ENCODE measurements at regions not wholly inside any gene's neighbourhood (a gene's known extent, or its start where the extent isn't known, plus 50 kb on each side); places are given as distances from the start of the nearest gene placed in this dataset.
"Not testable (repeated sequence)": the region's sequence is repeated elsewhere in the genome, so short reads cannot be mapped to it uniquely, and the experiment has no call there.

- peak; percentile 10 for FAIRE-seq
These were observed 970.2 kb downstream of the SORCS3 start for GRCh38 chr10:105611244-105611798.

- FAIRE-seq = no peak
These were observed 968.4 kb downstream of the SORCS3 start for GRCh38 chr10:105609451-105609850.

GRCh38 chr10:105605918-105606317, 964.8 kb downstream of the SORCS3 start:
- FAIRE-seq = no peak

- no peak for FAIRE-seq
These were observed 964.0 kb downstream of the SORCS3 start for GRCh38 chr10:105605104-105605503.

GRCh38 chr10:105598207-105598606, 957.1 kb downstream of the SORCS3 start:
- FAIRE-seq = no peak

GRCh38 chr10:105597312-105597711, 956.2 kb downstream of the SORCS3 start:
- FAIRE-seq = no peak

- FAIRE-seq = no peak
These were observed 955.7 kb downstream of the SORCS3 start for GRCh38 chr10:105596749-105597148.

- FAIRE-seq = no peak
These were observed 953.2 kb downstream of the SORCS3 start for GRCh38 chr10:105594296-105594695.

- no peak for FAIRE-seq
These were observed 951.4 kb downstream of the SORCS3 start for GRCh38 chr10:105592468-105592867.

GRCh38 chr10:105586451-105587098, 945.5 kb downstream of the SORCS3 start:
- no peak for FAIRE-seq

- no peak for FAIRE-seq
These were observed 944.7 kb downstream of the SORCS3 start for GRCh38 chr10:105585753-105586152.

GRCh38 chr10:105585171-105585570, 944.1 kb downstream of the SORCS3 start:
- FAIRE-seq = no peak

GRCh38 chr10:105579112-105579511, 938.0 kb downstream of the SORCS3 start:
- no peak for FAIRE-seq

- FAIRE-seq = no peak
These were observed 936.9 kb downstream of the SORCS3 start for GRCh38 chr10:105577865-105578607.

GRCh38 chr10:105559333-105560097, 918.4 kb downstream of the SORCS3 start:
- no peak for FAIRE-seq

- not testable (repeated sequence) for FAIRE-seq
These were observed 909.4 kb downstream of the SORCS3 start for GRCh38 chr10:105550453-105550852.

GRCh38 chr10:105549731-105550130, 908.6 kb downstream of the SORCS3 start:
- FAIRE-seq = no peak

- no peak for FAIRE-seq
These were observed 904.0 kb downstream of the SORCS3 start for GRCh38 chr10:105545101-105545500.

- FAIRE-seq = no peak
These were observed 899.3 kb downstream of the SORCS3 start for GRCh38 chr10:105540381-105540780.

- no peak for FAIRE-seq
These were observed 897.8 kb downstream of the SORCS3 start for GRCh38 chr10:105538874-105539273.

GRCh38 chr10:105535478-105535877, 894.4 kb downstream of the SORCS3 start:
- no peak for FAIRE-seq

- FAIRE-seq = no peak
These were observed 893.0 kb downstream of the SORCS3 start for GRCh38 chr10:105534086-105534485.

- no peak for FAIRE-seq
These were observed 875.4 kb downstream of the SORCS3 start for GRCh38 chr10:105516511-105516910.
